H1 (cell line): ENCODE measurements at regions not wholly inside any gene's neighbourhood (a gene's known extent, or its start where the extent isn't known, plus 50 kb on each side); places are given as distances from the start of the nearest gene placed in this dataset.

Experiments used
- EP300 ChIP-seq, 2 experiments: IDR thresholded peaks; 1 replicate in 1 of 2; 2 replicates in 1 of 2; pipeline ENCODE4 v1.6.1; 2011 to 2012; ENCODE audit warnings: low read depth in 2 of 2, low read length in 2 of 2, mild to moderate bottlenecking in 2 of 2, borderline replicate concordance in 1 of 2, inconsistent platforms in 1 of 2, moderate library complexity in 1 of 2
- GABPA ChIP-seq: IDR thresholded peaks from 2 replicates; pipeline ENCODE4 v1.6.1; 2011; ENCODE audit warnings: mild to moderate bottlenecking, low read length, moderate library complexity, borderline replicate concordance; ENCODE audit not compliant: insufficient read depth
- MAX ChIP-seq: IDR thresholded peaks from 2 replicates; pipeline ENCODE4 v1.6.1; 2012; ENCODE audit warnings: inconsistent platforms
- POLR2AphosphoS5 ChIP-seq: IDR thresholded peaks from 2 replicates; pipeline ENCODE4 v1.6.1; 2011; ENCODE audit warnings: low read depth, low read length
- SIN3A ChIP-seq, 2 experiments: IDR thresholded peaks in 1 of 2; conservative IDR thresholded peaks in 1 of 2; 2 replicates each; pipeline ENCODE4 v1.6.1; 2011 to 2012; ENCODE audit warnings: low read length in 2 of 2, improper control_type of control experiment in 1 of 2, low read depth in 1 of 2, mild to moderate bottlenecking in 1 of 2
- TF ChIP-seq, protein P1 (sequence below), 3 experiments: IDR thresholded peaks; 1 replicate in 2 of 3; 2 replicates in 1 of 3; pipeline versions ENCODE4 v1.5.1 to v1.6.1; 2011; ENCODE audit warnings: low read length in 3 of 3, mild to moderate bottlenecking in 3 of 3, inconsistent platforms in 2 of 3, low read depth in 1 of 3, moderate library complexity in 1 of 3; ENCODE audit not compliant: insufficient read depth in 1 of 3; ENCODE audit errors: control extremely low read depth in 1 of 3

GRCh38 chr4:179196511-179196910, 1754.3 kb upstream of the AGA start:
- TF ChIP-seq MAX (peak; percentile 40; the same call in 1 of the 2 replicates), SIN3A (conservative IDR thresholded peaks at IDR 0.05 in 1 of 2, IDR thresholded peaks at IDR 0.05 in 1 of 2; ENCODE audit: low read depth in 1 of 2, low read length in 2 of 2) (no peak), EP300 (IDR thresholded peaks at IDR 0.05; ENCODE audit: borderline replicate concordance in 1 of 2, low read depth in 2 of 2, low read length in 2 of 2) (no peak), GABPA (no peak), POLR2AphosphoS5 (no peak)
- TF ChIP-seq, protein P1, sequence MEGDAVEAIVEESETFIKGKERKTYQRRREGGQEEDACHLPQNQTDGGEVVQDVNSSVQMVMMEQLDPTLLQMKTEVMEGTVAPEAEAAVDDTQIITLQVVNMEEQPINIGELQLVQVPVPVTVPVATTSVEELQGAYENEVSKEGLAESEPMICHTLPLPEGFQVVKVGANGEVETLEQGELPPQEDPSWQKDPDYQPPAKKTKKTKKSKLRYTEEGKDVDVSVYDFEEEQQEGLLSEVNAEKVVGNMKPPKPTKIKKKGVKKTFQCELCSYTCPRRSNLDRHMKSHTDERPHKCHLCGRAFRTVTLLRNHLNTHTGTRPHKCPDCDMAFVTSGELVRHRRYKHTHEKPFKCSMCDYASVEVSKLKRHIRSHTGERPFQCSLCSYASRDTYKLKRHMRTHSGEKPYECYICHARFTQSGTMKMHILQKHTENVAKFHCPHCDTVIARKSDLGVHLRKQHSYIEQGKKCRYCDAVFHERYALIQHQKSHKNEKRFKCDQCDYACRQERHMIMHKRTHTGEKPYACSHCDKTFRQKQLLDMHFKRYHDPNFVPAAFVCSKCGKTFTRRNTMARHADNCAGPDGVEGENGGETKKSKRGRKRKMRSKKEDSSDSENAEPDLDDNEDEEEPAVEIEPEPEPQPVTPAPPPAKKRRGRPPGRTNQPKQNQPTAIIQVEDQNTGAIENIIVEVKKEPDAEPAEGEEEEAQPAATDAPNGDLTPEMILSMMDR (IDR thresholded peaks at IDR 0.05; ENCODE audit: control extremely low read depth in 1 of 3, insufficient read depth in 1 of 3, low read depth in 1 of 3, low read length in 3 of 3): no peak
